OCI-LY1 (cell line): ENCODE measurements at regions not wholly inside any gene's neighbourhood (a gene's known extent, or its start where the extent isn't known, plus 50 kb on each side); places are given as distances from the start of the nearest gene placed in this dataset.

Experiments used
- H2AFZ ChIP-seq: fragments of 200-600 bp; sonication (generic), shearing (Covaris generic); 2 replicates; pipeline ENCODE4 v1.6.0; 2014; ENCODE audit warnings: antibody characterized with exemption, mild to moderate bottlenecking, low read length
- H3F3A ChIP-seq: fragments of 200-600 bp; sonication (generic), shearing (Covaris generic); 2 replicates; pipeline ENCODE4 v1.6.0; 2014; ENCODE audit warnings: mild to moderate bottlenecking, antibody characterized with exemption, low read length, moderate library complexity; ENCODE audit not compliant: insufficient read depth
- H3K27ac ChIP-seq: fragments of 200-600 bp; sonication (generic); 2 replicates; pipeline ENCODE4 v1.5.1; 2014; ENCODE audit warnings: low read length, mixed run types, mild to moderate bottlenecking, low read depth; ENCODE audit not compliant: poor library complexity, severe bottlenecking
- H3K27me3 ChIP-seq: fragments of 200-600 bp; sonication (generic); 2 replicates; pipeline ENCODE4 v1.6.0; 2014; ENCODE audit warnings: antibody characterized with exemption, mild to moderate bottlenecking, low read length, moderate library complexity; ENCODE audit not compliant: insufficient read depth
- H3K36me3 ChIP-seq: fragments of 200-600 bp; sonication (generic); 2 replicates; pipeline ENCODE4 v1.6.1; 2014; ENCODE audit warnings: mild to moderate bottlenecking, antibody characterized with exemption, low read length, moderate library complexity, mixed read lengths; ENCODE audit not compliant: insufficient read depth
- H3K4me1 ChIP-seq: fragments of 200-600 bp; sonication (generic); 2 replicates; pipeline ENCODE4 v1.5.1; 2014; ENCODE audit warnings: mild to moderate bottlenecking, low read length, moderate library complexity; ENCODE audit not compliant: insufficient read depth, severe bottlenecking
- H3K4me2 ChIP-seq: fragments of 200-600 bp; sonication (generic), shearing (Covaris generic); 2 replicates; pipeline ENCODE4 v1.6.1; 2014; ENCODE audit warnings: low read length
- H3K4me3 ChIP-seq: fragments of 200-600 bp; sonication (generic); 2 replicates; pipeline ENCODE4 v1.5.1; 2014; ENCODE audit warnings: low read length, low read depth, mild to moderate bottlenecking, mixed read lengths; ENCODE audit not compliant: poor library complexity, severe bottlenecking
- H3K79me2 ChIP-seq: fragments of 200-600 bp; shearing (Covaris generic); 2 replicates; pipeline ENCODE4 v1.6.1; 2016; ENCODE audit warnings: mixed run types, low read length, mixed read lengths; ENCODE audit not compliant: insufficient read depth
- H3K9ac ChIP-seq: fragments of 200-600 bp; sonication (generic), shearing (Covaris generic); 2 replicates; pipeline ENCODE4 v1.6.1; 2014; ENCODE audit warnings: mild to moderate bottlenecking, low read length, mixed read lengths
- H3K9me2 ChIP-seq: fragments of 200-600 bp; sonication (generic), shearing (Covaris generic); 2 replicates; pipeline ENCODE4 v1.6.1; 2014; ENCODE audit warnings: low read depth, mild to moderate bottlenecking, low read length, mixed read lengths
- H3K9me3 ChIP-seq: fragments of 200-600 bp; shearing (Covaris generic); 2 replicates; pipeline ENCODE4 v1.6.1; 2014; ENCODE audit warnings: low read length, mixed read lengths
- H4K20me1 ChIP-seq: fragments of 200-600 bp; sonication (generic), shearing (Covaris generic); 2 replicates; pipeline ENCODE4 v1.6.0; 2016; ENCODE audit warnings: mild to moderate bottlenecking, low read length; ENCODE audit not compliant: insufficient read depth
- EZH2 ChIP-seq: fragments of 200-600 bp; sonication (generic), shearing (Covaris generic); IDR thresholded peaks from 2 replicates; pipeline ENCODE4 v1.8.0; 2017; ENCODE audit warnings: borderline replicate concordance, mixed run types, mild to moderate bottlenecking, antibody characterized with exemption, low read length, moderate library complexity, mixed read lengths
- TF ChIP-seq, protein P1 (sequence below): fragments of 200-600 bp; sonication (generic), shearing (Covaris generic); IDR thresholded peaks from 2 replicates; pipeline ENCODE4 v1.5.1; 2017; ENCODE audit warnings: mild to moderate bottlenecking, antibody characterized with exemption, low read length, moderate library complexity, mixed read lengths

DNA sequence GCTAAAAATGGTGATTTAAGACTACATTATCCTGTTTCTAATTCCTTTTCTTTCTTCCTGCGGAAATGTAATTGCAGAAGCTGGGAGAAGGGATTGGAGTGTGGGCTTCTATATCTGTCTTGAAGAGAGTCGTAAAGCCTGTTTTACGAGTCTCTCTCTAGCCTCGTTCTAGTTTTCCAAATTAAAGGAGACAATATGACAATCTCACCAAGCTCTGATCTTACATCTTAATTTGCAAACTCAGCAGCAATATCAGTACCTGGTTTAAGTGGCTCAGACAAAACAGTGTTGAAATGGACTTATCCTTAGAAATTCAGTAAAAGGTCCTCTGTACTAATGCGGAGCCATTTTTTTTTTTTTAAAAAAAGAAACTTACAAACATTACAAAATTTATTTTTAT is 349.5 kb upstream of the HAND2 start:
- no peaks in the 10 kb centered on the region for H3F3A ChIP-seq
- H3K9ac ChIP-seq: no peak overlapping the region
- no peaks in the 10 kb centered on the region for H4K20me1 ChIP-seq
- H3K4me2 ChIP-seq: no peak overlapping the region
- H3K9me3 ChIP-seq: no peaks in the 10 kb centered on the region
- H3K36me3 ChIP-seq: no peaks in the 10 kb centered on the region
- no peaks in the 10 kb centered on the region for H3K27me3 ChIP-seq
- no peaks in the 10 kb centered on the region for H3K9me2 ChIP-seq
- no peak overlapping the region for H3K4me3 ChIP-seq
- H3K27ac ChIP-seq: no peak overlapping the region
- H3K79me2 ChIP-seq: no peaks in the 10 kb centered on the region
- no peak overlapping the region for H2AFZ ChIP-seq
- TF ChIP-seq, protein P1, sequence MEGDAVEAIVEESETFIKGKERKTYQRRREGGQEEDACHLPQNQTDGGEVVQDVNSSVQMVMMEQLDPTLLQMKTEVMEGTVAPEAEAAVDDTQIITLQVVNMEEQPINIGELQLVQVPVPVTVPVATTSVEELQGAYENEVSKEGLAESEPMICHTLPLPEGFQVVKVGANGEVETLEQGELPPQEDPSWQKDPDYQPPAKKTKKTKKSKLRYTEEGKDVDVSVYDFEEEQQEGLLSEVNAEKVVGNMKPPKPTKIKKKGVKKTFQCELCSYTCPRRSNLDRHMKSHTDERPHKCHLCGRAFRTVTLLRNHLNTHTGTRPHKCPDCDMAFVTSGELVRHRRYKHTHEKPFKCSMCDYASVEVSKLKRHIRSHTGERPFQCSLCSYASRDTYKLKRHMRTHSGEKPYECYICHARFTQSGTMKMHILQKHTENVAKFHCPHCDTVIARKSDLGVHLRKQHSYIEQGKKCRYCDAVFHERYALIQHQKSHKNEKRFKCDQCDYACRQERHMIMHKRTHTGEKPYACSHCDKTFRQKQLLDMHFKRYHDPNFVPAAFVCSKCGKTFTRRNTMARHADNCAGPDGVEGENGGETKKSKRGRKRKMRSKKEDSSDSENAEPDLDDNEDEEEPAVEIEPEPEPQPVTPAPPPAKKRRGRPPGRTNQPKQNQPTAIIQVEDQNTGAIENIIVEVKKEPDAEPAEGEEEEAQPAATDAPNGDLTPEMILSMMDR: no peak
- no peak for TF ChIP-seq EZH2
- no peaks in the 10 kb centered on the region for H3K4me1 ChIP-seq

DNA sequence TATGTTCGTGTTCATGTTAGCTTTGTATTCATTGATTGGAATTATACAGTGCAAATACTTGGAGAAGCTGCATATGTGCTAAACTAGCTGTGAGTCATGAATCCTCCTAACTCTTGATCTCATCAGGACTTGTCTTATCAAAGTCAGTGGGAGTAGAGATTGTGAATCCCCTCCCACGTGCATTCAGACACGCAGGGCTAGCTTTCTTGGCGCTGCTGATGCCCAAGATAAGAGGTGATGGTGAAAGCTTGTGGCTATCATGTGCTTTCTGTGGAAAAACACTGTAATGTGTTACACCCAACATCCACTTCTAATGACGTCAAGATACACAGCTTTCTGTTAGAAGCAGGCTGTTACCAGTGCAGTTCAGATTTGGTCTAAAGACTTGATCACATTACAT is 348.7 kb upstream of the HAND2 start:
- Histone ChIP-seq H3K9me3 (no peaks in the 10 kb centered on the region), H3K9ac (no peak overlapping the region), H3K27ac (no peak overlapping the region), H2AFZ (no peak overlapping the region), H3K36me3 (no peaks in the 10 kb centered on the region), H3K9me2 (no peaks in the 10 kb centered on the region), H3K4me1 (no peaks in the 10 kb centered on the region), H3K27me3 (no peaks in the 10 kb centered on the region), H3F3A (no peaks in the 10 kb centered on the region), H4K20me1 (no peaks in the 10 kb centered on the region), H3K4me2 (no peak overlapping the region), H3K79me2 (no peaks in the 10 kb centered on the region), H3K4me3 (no peak overlapping the region)
- TF ChIP-seq EZH2: no peak
- TF ChIP-seq, protein P1: no peak

DNA sequence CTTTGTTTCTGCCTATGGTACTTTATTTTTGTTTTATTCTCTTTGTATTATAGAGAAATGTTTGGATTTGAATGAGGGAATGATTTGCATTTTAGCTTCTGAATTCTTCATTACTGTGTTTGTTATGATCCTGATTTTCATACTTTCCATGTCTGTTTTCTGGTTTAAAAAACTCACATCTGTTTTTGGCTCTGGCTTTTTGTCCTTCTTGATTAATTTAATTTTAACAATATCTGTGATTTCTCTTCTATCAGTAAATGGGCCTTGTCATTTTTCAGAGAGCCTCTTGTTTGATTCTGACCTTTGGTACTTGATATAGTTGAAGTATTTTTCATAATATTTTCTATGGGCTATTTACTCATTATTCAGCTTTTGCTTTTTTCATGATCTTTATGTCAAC is 341.6 kb upstream of the HAND2 start:
- no peak for TF ChIP-seq EZH2
- TF ChIP-seq, protein P1: no peak
- no peaks in the 10 kb centered on the region for H3K27me3 ChIP-seq
- no peak overlapping the region for H3K4me2 ChIP-seq
- H3K9me2 ChIP-seq: no peaks in the 10 kb centered on the region
- no peaks in the 10 kb centered on the region for H3K36me3 ChIP-seq
- H3K9me3 ChIP-seq: no peaks in the 10 kb centered on the region
- no peak overlapping the region for H3K9ac ChIP-seq
- no peak overlapping the region for H3K4me3 ChIP-seq
- no peaks in the 10 kb centered on the region for H3K79me2 ChIP-seq
- no peaks in the 10 kb centered on the region for H3F3A ChIP-seq
- no peaks in the 10 kb centered on the region for H3K4me1 ChIP-seq
- no peak overlapping the region for H2AFZ ChIP-seq
- H3K27ac ChIP-seq: no peak overlapping the region
- H4K20me1 ChIP-seq: no peaks in the 10 kb centered on the region
